GM03348 (cell line): ENCODE measurements at regions not wholly inside any gene's neighbourhood (a gene's known extent, or its start where the extent isn't known, plus 50 kb on each side); places are given as distances from the start of the nearest gene placed in this dataset.
A peak's percentile ranks its signal among the peaks of the same experiment; 100 is the strongest.
"Not testable (repeated sequence)": the region's sequence is repeated elsewhere in the genome, so short reads cannot be mapped to it uniquely, and the experiment has no call there.

Experiments used
- DNase-seq: peaks from one replicate; pipeline ENCODE4 v3.0.0; 2012; ENCODE audit warnings: low spot score

GRCh38 chr9:78122631-78123030 is 91.0 kb upstream of the GNAQ start:
- DNase-seq = peak; percentile 22

- peak; percentile 56 for DNase-seq
Measured at GRCh38 chr9:78121488-78121887, 89.9 kb upstream of the GNAQ start.

GRCh38 chr9:78118742-78119473 is 87.3 kb upstream of the GNAQ start:
- DNase-seq = peak; percentile 67

- no peak for DNase-seq
Measured at GRCh38 chr9:78115073-78115472, 83.5 kb upstream of the GNAQ start.

GRCh38 chr9:78114581-78114980 is 83.0 kb upstream of the GNAQ start:
- no peak for DNase-seq

GRCh38 chr9:78112406-78112805 is 80.8 kb upstream of the GNAQ start:
- no peak for DNase-seq

GRCh38 chr9:78112004-78112403 is 80.4 kb upstream of the GNAQ start:
- DNase-seq = no peak

- DNase-seq = no peak
Measured at GRCh38 chr9:78109075-78109474, 77.5 kb upstream of the GNAQ start.

GRCh38 chr9:78106586-78106985 is 75.0 kb upstream of the GNAQ start:
- DNase-seq = not testable (repeated sequence)

- DNase-seq = no peak
Measured at GRCh38 chr9:78103971-78104433, 72.4 kb upstream of the GNAQ start.

GRCh38 chr9:78101247-78101646 is 69.6 kb upstream of the GNAQ start:
- DNase-seq = no peak

GRCh38 chr9:78097541-78097940 is 65.9 kb upstream of the GNAQ start:
- DNase-seq = no peak

GRCh38 chr9:78091731-78092130 is 60.1 kb upstream of the GNAQ start:
- DNase-seq = no peak

GRCh38 chr9:78089111-78089510 is 57.5 kb upstream of the GNAQ start:
- no peak for DNase-seq

GRCh38 chr9:78088190-78088589 is 56.6 kb upstream of the GNAQ start:
- not testable (repeated sequence) for DNase-seq
